Thoracic aorta (tissue), 2 donors: ENCODE measurements at regions not wholly inside any gene's neighbourhood (a gene's known extent, or its start where the extent isn't known, plus 50 kb on each side); places are given as distances from the start of the nearest gene placed in this dataset.

Experiments
- ATAC-seq: fragments of 150-250 bp; one replicate; pipeline ENCODE4 v1.8.0; 2017; ENCODE audit warnings: low read depth; ENCODE audit not compliant: insufficient number of reproducible peaks, low FRiP score
- DNase-seq: peaks from one replicate; pipeline ENCODE4 v3.0.0-alpha.2; 2020; ENCODE audit warnings: low spot score
- H3K27ac ChIP-seq, 2 donors: fragments of 200-600 bp; sonication (generic); 1 replicate in 1 of 2; 2 replicates in 1 of 2; pipeline ENCODE4 v1.5.1; 2016; ENCODE audit warnings: mild to moderate bottlenecking in 2 of 2, moderate library complexity in 2 of 2
- H3K27me3 ChIP-seq: fragments of 200-600 bp; sonication (generic); replicated peaks from 2 replicates; pipeline ENCODE4 v1.6.0; 2016; ENCODE audit warnings: mild to moderate bottlenecking; ENCODE audit not compliant: insufficient read depth
- H3K36me3 ChIP-seq: fragments of 200-600 bp; sonication (generic); one replicate; pipeline ENCODE4 v1.5.1; 2016
- H3K4me1 ChIP-seq, 2 donors: fragments of 200-600 bp; sonication (generic); 1 replicate in 1 of 2; 2 replicates in 1 of 2; pipeline versions ENCODE4 v1.5.1 to v1.6.0; 2016; ENCODE audit warnings: low read depth in 2 of 2, mild to moderate bottlenecking in 1 of 2; ENCODE audit not compliant: control insufficient read depth in 1 of 2
- H3K4me3 ChIP-seq: fragments of 200-600 bp; sonication (generic); 2 replicates; pipeline ENCODE4 v1.5.1; 2016; ENCODE audit warnings: mild to moderate bottlenecking
- H3K9me3 ChIP-seq: fragments of 200-600 bp; sonication (generic); 2 replicates; pipeline ENCODE4 v1.5.1; 2016
- CTCF ChIP-seq: fragments of 200-600 bp; sonication (generic); IDR thresholded peaks from one replicate; pipeline ENCODE4 v1.5.1; 2019; ENCODE audit warnings: antibody characterized with exemption

GRCh38 chr17:77892469-77893143 lies 65.9 kb upstream of the TNRC6C start:
- Histone ChIP-seq H3K9me3 (no peaks in the 10 kb centered on the region), H3K4me3 (no peak overlapping the region), H3K27ac (no peak overlapping the region), H3K4me1 (peaks cover 0 to 4% of the 10 kb centered on the region in 2 donors), H3K36me3 (no peaks in the 10 kb centered on the region), H3K27me3 (no peaks in the 10 kb centered on the region)
- ATAC-seq (no peak), DNase-seq (no peak)
- no peak for TF ChIP-seq CTCF

DNA sequence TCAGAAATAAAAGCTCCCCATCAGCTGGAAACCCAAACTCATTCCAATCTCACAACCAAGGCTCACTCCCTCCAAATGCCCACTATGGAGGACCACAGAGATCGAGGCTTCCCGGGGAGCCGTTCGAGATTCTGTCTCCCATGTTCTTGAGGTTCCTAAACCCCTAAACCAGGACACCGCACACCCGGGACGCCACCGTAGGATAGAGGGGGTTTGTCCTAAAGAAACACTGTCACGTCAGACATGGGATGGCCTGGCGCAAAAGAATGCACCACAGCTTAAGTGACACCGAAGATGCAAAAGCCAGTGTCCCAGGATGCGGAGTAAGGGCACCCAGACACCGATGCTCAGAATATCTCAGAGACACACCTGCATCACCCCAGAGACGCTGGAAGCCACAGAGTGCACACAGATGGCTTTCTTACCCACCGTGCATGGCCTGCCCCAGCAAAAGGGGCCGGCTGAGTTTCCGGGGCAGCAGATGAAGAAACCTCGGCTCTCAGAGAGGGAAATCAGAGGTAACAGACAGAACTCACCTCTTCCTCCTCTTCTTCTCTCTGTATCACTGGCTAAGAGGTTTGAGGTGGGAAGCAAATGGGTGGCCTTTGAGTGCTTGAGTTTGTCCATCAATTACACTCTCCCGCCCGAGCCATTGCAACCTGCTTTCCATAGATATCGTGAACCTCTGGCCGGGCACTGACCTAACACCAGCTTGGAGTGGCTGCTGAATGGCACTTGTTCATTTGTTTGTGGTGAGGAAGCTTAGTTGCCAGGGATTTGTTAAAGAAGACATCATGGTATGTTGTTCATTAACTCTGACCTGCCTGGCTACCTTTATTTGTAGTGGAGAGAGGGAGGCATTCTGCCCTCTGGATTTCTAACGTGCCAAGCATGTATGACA lies 65.1 kb upstream of the TNRC6C start:
- TF ChIP-seq CTCF = no peak
- no peaks in the 10 kb centered on the region for H3K36me3 ChIP-seq
- no peaks in the 10 kb centered on the region for H3K27me3 ChIP-seq
- H3K27ac ChIP-seq = no peak overlapping the region
- H3K9me3 ChIP-seq = no peaks in the 10 kb centered on the region
- DNase-seq (no peak), ATAC-seq (no peak)
- H3K4me1 ChIP-seq = peaks cover 0 to 2% of the 10 kb centered on the region in 2 donors
- no peak overlapping the region for H3K4me3 ChIP-seq

DNA sequence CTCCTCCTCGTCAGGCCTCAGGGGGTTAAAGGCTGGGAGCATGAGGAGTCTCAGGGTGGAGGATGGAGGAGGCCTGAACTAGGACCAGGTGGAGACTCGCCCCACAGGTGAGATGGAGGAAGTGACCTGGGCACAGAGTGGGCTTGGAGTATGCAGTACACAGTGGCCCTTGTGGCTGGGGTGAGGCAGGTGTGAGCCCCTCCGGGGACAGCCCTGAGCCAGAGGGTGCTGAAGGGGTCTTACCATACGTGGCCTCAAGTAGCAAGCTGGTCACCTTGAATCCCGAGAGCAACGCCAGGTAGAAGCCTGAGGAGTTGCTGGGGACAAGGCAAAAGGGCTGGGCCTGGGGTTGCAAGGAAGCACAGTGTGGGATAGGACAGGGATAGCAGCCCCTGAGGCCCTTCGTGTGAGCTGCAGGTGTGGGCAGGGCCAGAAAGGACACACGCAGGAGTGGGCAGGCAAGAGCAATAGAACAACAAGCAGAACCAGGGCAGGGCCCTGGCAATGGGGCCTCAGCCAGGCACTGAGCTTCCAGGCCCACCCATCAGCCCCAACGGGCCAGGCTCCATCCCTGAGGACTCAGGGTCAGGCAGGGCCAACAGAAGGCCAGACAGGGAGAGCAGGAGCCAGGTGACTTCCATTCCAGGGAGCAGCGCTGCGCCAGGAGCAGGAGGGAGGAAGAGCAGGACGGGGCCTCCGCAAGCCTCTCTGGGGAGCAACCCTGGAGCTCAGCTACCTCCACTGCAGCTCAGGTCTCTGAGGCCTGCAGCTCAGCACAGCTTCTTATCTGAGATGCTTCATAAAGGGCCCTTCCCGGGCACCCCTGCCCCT lies 64.2 kb upstream of the TNRC6C start:
- no peak for DNase-seq
- no peaks in the 10 kb centered on the region for H3K4me1 ChIP-seq
- no peak for ATAC-seq
- no peaks in the 10 kb centered on the region for H3K36me3 ChIP-seq
- no peak for TF ChIP-seq CTCF
- H3K27ac ChIP-seq = no peak overlapping the region
- H3K4me3 ChIP-seq = no peak overlapping the region
- no peaks in the 10 kb centered on the region for H3K9me3 ChIP-seq
- no peaks in the 10 kb centered on the region for H3K27me3 ChIP-seq

GRCh38 chr17:77897741-77898301 lies 60.7 kb upstream of the TNRC6C start:
- no peak for TF ChIP-seq CTCF
- no peak for ATAC-seq
- no peaks in the 10 kb centered on the region for H3K4me1 ChIP-seq
- no peaks in the 10 kb centered on the region for H3K9me3 ChIP-seq
- H3K27me3 ChIP-seq = no peaks in the 10 kb centered on the region
- H3K4me3 ChIP-seq = no peak overlapping the region
- H3K27ac ChIP-seq = no peak overlapping the region
- no peaks in the 10 kb centered on the region for H3K36me3 ChIP-seq
- no peak for DNase-seq
